Loucy (cell line): ENCODE measurements at regions not wholly inside any gene's neighbourhood (a gene's known extent, or its start where the extent isn't known, plus 50 kb on each side); places are given as distances from the start of the nearest gene placed in this dataset.

Source experiments
- CTCF ChIP-seq: fragments of 200-600 bp; sonication (generic); conservative IDR thresholded peaks from 2 replicates; pipeline ENCODE4 v1.5.1; 2014; ENCODE audit warnings: mild to moderate bottlenecking, antibody characterized with exemption, low read length
- EZH2phosphoT487 ChIP-seq: fragments of 200-600 bp; IDR thresholded peaks from 2 replicates; pipeline ENCODE4 v1.6.1; 2018; ENCODE audit warnings: antibody characterized with exemption, mild to moderate bottlenecking, moderate library complexity, borderline replicate concordance

GRCh38 chr6:1045239-1045638 is 266.7 kb upstream of the FOXQ1 start:
- no peak for TF ChIP-seq CTCF
- no peak for TF ChIP-seq EZH2phosphoT487
